HL-60 (cell line): ENCODE measurements at regions not wholly inside any gene's neighbourhood (a gene's known extent, or its start where the extent isn't known, plus 50 kb on each side); places are given as distances from the start of the nearest gene placed in this dataset.

Experiments
- GABPA ChIP-seq: IDR thresholded peaks from 2 replicates; pipeline ENCODE4 v1.6.1; 2012; ENCODE audit warnings: low read depth
- POLR2AphosphoS5 ChIP-seq: IDR thresholded peaks from 2 replicates; pipeline ENCODE4 v1.6.1; 2012; ENCODE audit warnings: low read depth
- SPI1 ChIP-seq: IDR thresholded peaks from 2 replicates; pipeline ENCODE4 v1.6.1; 2012; ENCODE audit warnings: low read depth, mild to moderate bottlenecking, borderline replicate concordance
- TF ChIP-seq, protein P1 (sequence below): IDR thresholded peaks from one replicate; pipeline ENCODE4 v1.5.1; 2011; ENCODE audit warnings: low read length, control low read depth, inconsistent platforms; ENCODE audit not compliant: insufficient read depth

DNA sequence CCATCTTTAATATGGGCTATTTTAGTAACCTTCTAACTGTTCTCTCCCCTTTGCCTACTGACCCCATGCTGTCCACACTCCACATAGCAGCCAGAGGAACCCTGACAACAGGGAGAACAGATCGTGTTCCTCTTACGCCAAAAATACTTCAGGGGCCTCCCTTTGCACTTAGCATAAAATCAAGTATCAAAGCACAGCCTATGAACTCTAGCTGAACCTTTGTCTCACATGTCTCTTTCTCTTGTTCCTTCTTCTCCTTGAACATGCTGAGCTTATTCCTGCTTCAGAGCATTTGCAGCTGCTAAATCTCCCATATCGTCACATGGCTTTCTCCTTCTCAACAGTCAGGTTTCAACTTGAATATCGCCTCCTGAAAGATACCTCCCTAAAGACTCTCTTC lies 698.8 kb upstream of the C9orf72 start:
- TF ChIP-seq, protein P1, sequence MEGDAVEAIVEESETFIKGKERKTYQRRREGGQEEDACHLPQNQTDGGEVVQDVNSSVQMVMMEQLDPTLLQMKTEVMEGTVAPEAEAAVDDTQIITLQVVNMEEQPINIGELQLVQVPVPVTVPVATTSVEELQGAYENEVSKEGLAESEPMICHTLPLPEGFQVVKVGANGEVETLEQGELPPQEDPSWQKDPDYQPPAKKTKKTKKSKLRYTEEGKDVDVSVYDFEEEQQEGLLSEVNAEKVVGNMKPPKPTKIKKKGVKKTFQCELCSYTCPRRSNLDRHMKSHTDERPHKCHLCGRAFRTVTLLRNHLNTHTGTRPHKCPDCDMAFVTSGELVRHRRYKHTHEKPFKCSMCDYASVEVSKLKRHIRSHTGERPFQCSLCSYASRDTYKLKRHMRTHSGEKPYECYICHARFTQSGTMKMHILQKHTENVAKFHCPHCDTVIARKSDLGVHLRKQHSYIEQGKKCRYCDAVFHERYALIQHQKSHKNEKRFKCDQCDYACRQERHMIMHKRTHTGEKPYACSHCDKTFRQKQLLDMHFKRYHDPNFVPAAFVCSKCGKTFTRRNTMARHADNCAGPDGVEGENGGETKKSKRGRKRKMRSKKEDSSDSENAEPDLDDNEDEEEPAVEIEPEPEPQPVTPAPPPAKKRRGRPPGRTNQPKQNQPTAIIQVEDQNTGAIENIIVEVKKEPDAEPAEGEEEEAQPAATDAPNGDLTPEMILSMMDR, result no peak
- TF ChIP-seq POLR2AphosphoS5, result no peak
- no peak for TF ChIP-seq SPI1
- no peak for TF ChIP-seq GABPA
